ENCODE measurements at regions not wholly inside any gene's neighbourhood (a gene's known extent, or its start where the extent isn't known, plus 50 kb on each side); places are given as distances from the start of the nearest gene placed in this dataset.

- no peak for FAIRE-seq
- no peak for TF ChIP-seq TCFL5 (CRISPR knock-in tag; conservative IDR thresholded peaks at IDR 0.05)
- no peak for TF ChIP-seq CREB3L1 (IDR thresholded peaks at IDR 0.05; ENCODE audit: borderline replicate concordance, low read depth)
- no peak for TF ChIP-seq NR0B1 (IDR thresholded peaks at IDR 0.05; ENCODE audit: partially characterized antibody)
- no peak for TF ChIP-seq POLR2A (conservative IDR thresholded peaks at IDR 0.05)
- TF ChIP-seq RNF219 (CRISPR knock-in tag; IDR thresholded peaks at IDR 0.05), result no peak
- no peak for TF ChIP-seq POLR2H (tag; IDR thresholded peaks at IDR 0.05; ENCODE audit: low read depth)
- no peak for TF ChIP-seq DLX4 (CRISPR knock-in tag; IDR thresholded peaks at IDR 0.05)
- no peak for TF ChIP-seq FOXK1 (CRISPR knock-in tag; IDR thresholded peaks at IDR 0.05; ENCODE audit: borderline replicate concordance)
- TF ChIP-seq USF2 (CRISPR knock-in tag; IDR thresholded peaks at IDR 0.05), result no peak
- no peak for TF ChIP-seq JUN (IDR thresholded peaks at IDR 0.05; ENCODE audit: borderline replicate concordance, low read depth, low read length)
- TF ChIP-seq JUN (CRISPR knock-in tag; IDR thresholded peaks at IDR 0.05; ENCODE audit: borderline replicate concordance), result no peak
- TF ChIP-seq SMARCB1 (IDR thresholded peaks at IDR 0.05; ENCODE audit: insufficient read length, low read depth), result no peak
- no peak for TF ChIP-seq ZSCAN29 (IDR thresholded peaks at IDR 0.05)
- no peak for TF ChIP-seq MAX (CRISPR knock-in tag; IDR thresholded peaks at IDR 0.05)
- no peak for TF ChIP-seq ZNF124 (CRISPR knock-in tag; IDR thresholded peaks at IDR 0.05)
- no peak for TF ChIP-seq BMI1 (IDR thresholded peaks at IDR 0.05; ENCODE audit: low read length)
- TF ChIP-seq ZBTB12 (CRISPR knock-in tag; IDR thresholded peaks at IDR 0.05), result no peak
Observed at GRCh38 chr16:58923094-58923493, 189.0 kb upstream of the GOT2 start.

More at GRCh38 chr16:58923094-58923493, 189.0 kb upstream of the GOT2 start:
- Histone ChIP-seq H3K4me3 (no peak overlapping the region), H3K4me1 (replicated peaks in 1 of 2; ENCODE audit: control insufficient read depth in 2 of 2, insufficient read depth in 2 of 2, low read length in 2 of 2) (no peaks in the 10 kb centered on the region; a peak in 1 of 5 replicates), H2AFZ (ENCODE audit: low read depth, low read length) (no peak overlapping the region), H3K9me1 (ENCODE audit: control insufficient read depth, insufficient read depth, low read length) (no peaks in the 10 kb centered on the region), H3K27me3 (ENCODE audit: control insufficient read depth in 2 of 2, insufficient read depth in 2 of 2, low read length in 2 of 2) (no peaks in the 10 kb centered on the region), H3K9me3 (replicated peaks; ENCODE audit: control insufficient read depth, insufficient read depth, low read depth, low read length) (no peaks in the 10 kb centered on the region), H3K36me3 (ENCODE audit: control insufficient read depth, insufficient read depth, low read length) (no peaks in the 10 kb centered on the region), H3K79me2 (ENCODE audit: control insufficient read depth, insufficient read depth, low read length) (no peaks in the 10 kb centered on the region), H3K27ac (ENCODE audit: extremely low read depth, low read depth, low read length) (no peak overlapping the region), H4K20me1 (replicated peaks; ENCODE audit: control insufficient read depth, insufficient read depth, low read length) (no peaks in the 10 kb centered on the region), H3K9ac (ENCODE audit: insufficient read depth in 1 of 2, low read depth in 2 of 2, low read length in 2 of 2) (no peak overlapping the region), H3K4me2 (ENCODE audit: insufficient read depth, low read length) (no peak overlapping the region)
- DNase-seq (ENCODE audit: extremely low read depth in 1 of 4, low spot score in 3 of 4), result no peak
- ChIA-PET POLR2A (no interaction called here), CTCF (ENCODE audit: low intra/inter-chr PET ratio) (no interaction called here)
- no TSS peak for BruUV-seq (replicated peaks)
- intact Hi-C loops (cut with micrococcal nuclease), result no loop called here
- in situ Hi-C loops (cut with MboI), result no loop called here
- no peak for ATAC-seq
- 0% methylated on average over 2 of the region's 2 CpGs for WGBS (ENCODE audit: insufficient coverage, low coverage, missing lambda C conversion rate)
